COLO829 (cell line): ENCODE measurements at regions not wholly inside any gene's neighbourhood (a gene's known extent, or its start where the extent isn't known, plus 50 kb on each side); places are given as distances from the start of the nearest gene placed in this dataset.

Experiments
- DNase-seq: peaks from one replicate; pipeline ENCODE4 v3.0.0; 2012; ENCODE audit warnings: low spot score

- no peak for DNase-seq
Measured at GRCh38 chr10:120372917-120373316, 84.1 kb upstream of the PLPP4 start.

GRCh38 chr10:120375666-120376065 is 81.4 kb upstream of the PLPP4 start:
- no peak for DNase-seq

- no peak for DNase-seq
Measured at GRCh38 chr10:120381931-120382330, 75.1 kb upstream of the PLPP4 start.

GRCh38 chr10:120382360-120382759 is 74.7 kb upstream of the PLPP4 start:
- no peak for DNase-seq

- no peak for DNase-seq
Measured at GRCh38 chr10:120385992-120386391, 71.0 kb upstream of the PLPP4 start.

GRCh38 chr10:120386896-120387295 is 70.1 kb upstream of the PLPP4 start:
- DNase-seq = no peak

- peak; percentile 91 for DNase-seq
Measured at GRCh38 chr10:120387326-120387725, 69.7 kb upstream of the PLPP4 start.

GRCh38 chr10:120392245-120392644 is 64.8 kb upstream of the PLPP4 start:
- DNase-seq = no peak

GRCh38 chr10:120392671-120393079 is 64.4 kb upstream of the PLPP4 start:
- no peak for DNase-seq

- DNase-seq = no peak
Measured at GRCh38 chr10:120394446-120394845, 62.6 kb upstream of the PLPP4 start.

GRCh38 chr10:120396228-120396627 is 60.8 kb upstream of the PLPP4 start:
- no peak for DNase-seq

GRCh38 chr10:120398180-120398579 is 58.8 kb upstream of the PLPP4 start:
- DNase-seq = no peak

- no peak for DNase-seq
Measured at GRCh38 chr10:120400601-120401000, 56.4 kb upstream of the PLPP4 start.

GRCh38 chr10:120402147-120402766 is 54.8 kb upstream of the PLPP4 start:
- no peak for DNase-seq

GRCh38 chr10:120403109-120403508 is 53.9 kb upstream of the PLPP4 start:
- no peak for DNase-seq

GRCh38 chr10:120406376-120406775 is 50.7 kb upstream of the PLPP4 start:
- no peak for DNase-seq
